ENCODE measurements at regions not wholly inside any gene's neighbourhood (a gene's known extent, or its start where the extent isn't known, plus 50 kb on each side); places are given as distances from the start of the nearest gene placed in this dataset.
"Not testable (repeated sequence)": the region's sequence is repeated elsewhere in the genome, so short reads cannot be mapped to it uniquely, and the experiment has no call there.

DNA sequence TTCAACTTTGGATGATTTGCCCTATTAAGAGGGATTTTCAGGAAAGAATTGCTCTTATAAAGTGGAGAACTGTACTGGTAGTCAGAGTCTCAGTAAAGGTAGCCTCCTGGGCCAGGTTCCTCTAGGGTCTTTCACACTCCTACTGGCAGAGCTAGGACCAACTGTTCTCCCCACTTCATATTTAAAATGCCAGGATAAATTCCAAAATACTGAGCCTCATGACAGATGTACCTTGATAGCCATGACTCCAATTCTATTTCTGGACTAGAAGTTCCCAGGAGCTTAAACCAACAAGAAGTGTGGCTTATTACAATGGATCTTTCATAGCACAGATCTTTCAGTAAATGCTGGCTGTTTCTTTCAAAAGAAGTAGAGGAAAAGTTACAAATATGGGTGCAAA is 126.5 kb downstream of the C12orf75 start:
- peak; percentile 41 for DNase-seq (ENCODE audit: low read depth)

DNA sequence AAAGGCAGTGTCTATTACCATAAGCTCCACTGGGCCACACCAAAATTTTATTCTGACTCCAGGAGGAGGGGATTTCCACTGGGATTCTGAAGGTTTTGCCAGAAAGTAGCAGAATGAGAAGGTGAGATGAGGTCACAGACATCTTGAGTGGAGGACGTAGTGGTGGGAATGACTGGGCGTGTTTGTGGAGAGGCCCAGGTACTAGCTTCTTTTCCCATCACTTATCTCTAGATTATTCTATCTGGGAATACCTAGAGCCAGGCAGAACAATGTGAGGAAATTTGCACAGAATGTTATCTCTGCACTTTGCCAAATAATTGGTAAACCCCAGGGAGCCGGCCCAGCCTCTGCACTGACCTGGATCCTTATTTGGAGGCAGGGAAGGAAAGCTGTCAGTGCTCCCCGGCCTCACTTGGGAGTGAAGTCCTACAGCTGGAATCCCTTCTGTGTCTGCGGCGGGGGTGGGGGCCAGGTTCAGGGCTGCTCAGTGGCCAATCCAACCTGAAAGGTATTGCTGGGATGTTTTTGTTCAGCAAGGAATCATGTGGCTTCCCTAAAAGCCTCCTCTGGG is 129.4 kb downstream of the C12orf75 start:
- DNase-seq (ENCODE audit: low read depth), result no peak

DNA sequence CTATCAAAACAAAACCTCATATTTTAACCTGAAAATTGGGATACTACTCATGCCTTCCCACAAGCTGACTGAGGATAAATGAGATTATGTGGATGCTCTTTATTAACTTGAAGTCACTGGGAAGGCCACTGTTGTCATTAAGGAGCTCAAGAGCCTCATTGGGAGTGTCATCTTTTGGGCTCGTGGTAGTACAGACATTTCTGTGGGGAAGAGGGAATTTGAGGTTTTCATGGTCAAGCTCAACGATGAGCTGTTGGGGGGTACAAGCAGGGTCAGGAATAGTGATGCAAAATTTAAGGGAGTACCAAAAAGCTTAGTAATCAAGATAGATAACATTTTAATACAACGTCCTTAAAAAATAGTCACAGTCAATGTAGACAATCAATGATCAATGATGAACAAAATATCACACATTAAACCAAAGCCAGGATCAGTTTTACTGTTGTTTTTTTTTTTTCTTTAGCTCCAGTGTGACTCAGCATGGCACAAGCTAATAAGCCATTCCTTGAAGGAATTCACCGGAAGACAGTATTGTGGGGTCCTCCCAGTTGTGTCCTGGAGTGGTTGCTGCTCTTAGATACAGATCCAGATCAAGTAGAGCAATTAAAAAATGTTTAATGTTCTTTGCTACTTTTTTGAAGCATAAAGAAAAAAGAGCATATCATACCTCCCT is 130.9 kb downstream of the C12orf75 start:
- DNase-seq (ENCODE audit: low read depth), result peak; percentile 82

DNA sequence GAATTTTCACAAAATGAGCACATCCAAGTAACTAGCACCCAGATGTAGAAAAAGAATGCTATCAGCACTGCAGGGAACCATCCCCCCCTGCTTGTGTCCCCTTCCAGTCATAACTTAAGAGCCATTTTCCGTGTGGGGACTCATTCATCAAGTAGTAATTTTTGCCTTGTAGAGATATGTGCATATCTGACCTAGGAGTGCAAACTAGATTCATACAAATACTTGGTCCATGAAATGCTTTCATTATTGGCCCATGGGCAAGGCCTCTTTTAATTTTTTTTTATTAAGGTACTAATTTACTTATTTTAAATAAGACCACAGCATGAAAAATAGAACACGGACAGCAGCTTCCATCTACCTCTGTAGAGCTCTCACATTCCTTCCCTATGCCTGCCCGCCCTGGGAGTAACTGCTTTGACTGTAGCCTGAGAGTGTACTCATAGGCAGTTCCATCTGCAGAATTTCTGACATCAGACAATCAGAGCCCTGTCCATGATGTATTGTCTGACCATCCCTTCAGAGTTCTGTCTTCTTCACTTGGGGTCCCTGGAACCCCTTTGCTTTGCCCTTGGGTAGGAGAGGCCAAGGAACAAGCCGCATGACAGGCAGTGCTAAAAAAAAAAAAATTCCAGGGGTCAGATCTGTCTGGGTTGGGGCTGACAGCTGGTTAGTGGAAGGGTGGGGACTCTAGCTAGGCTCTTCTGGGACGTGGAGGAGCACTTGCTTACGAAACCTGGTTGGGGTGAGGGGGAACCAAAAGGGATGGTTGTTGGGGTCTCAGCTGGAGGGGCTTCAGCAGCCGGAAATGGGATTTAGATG is 131.7 kb downstream of the C12orf75 start:
- no peak for DNase-seq (ENCODE audit: low read depth)

DNA sequence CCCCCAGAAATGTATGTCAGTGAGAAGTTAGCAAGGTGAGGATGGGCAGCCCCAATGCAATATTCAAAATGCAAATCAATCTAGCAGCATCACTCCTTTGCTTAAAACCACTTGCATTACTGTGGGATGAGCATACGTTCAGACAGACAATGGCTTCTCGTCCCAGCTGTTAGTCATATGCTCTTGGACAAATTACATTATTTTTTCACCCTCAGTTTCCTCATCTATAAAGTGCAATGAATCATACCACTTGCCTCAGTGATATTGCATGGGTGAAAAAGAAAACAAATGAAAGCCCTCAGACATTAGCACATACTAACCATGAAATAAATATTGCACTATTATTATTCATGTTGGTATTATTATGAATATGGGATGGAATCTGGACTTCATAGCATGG is 132.3 kb downstream of the C12orf75 start:
- DNase-seq (ENCODE audit: low read depth), result peak; percentile 85

DNA sequence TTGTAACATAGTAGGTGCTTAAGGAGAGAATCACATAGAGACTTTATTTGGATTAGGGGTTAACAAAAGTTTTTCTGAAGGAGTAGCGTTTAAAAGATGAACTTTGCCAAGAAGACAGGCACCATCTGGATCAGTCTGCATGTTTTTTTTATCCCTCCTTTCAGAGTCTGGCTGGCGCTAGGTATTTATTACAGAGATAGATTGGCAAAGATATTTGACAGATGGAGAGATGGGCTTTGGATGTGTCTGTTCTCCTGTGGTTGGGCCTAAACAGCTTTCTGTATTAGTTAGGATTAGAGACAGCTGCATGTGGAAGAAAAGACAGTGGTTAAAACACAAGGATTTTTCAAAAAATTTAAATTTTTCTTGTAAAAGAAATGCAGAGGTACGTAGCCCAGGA is 133.9 kb downstream of the C12orf75 start:
- no peak for DNase-seq (ENCODE audit: low read depth)

DNA sequence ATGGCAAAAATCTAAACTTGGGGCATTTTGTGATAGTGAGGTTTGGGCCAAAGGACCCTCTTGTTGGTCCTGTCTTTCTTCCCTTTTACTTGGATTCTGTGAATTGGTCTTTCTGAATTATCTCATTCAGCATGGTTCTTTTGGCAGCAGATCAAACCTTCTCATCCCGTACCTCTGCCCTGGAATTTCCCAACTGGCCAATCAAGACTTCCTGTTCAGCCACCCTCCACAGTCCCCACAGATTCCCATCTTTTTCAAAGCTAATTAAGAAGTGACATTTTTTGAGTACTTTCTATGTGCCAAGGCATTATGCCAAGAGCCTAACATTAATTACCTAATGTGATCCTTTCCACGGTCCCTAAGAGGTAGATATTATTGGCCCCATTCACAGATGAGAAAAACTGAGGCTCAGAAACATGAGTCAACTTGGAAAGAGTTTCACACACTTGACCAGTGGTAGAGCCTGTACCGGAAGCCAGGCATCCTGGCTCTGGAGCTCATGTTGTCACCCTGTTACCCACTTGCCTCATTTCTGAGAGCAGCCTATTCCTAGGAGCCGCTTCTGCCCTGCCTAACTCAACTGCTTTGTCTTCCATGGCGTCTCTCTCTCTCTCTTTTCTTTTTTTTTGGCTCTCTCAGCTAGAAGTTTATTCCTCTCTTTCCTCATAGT is 135.9 kb downstream of the C12orf75 start:
- DNase-seq (ENCODE audit: low read depth), result no peak

DNA sequence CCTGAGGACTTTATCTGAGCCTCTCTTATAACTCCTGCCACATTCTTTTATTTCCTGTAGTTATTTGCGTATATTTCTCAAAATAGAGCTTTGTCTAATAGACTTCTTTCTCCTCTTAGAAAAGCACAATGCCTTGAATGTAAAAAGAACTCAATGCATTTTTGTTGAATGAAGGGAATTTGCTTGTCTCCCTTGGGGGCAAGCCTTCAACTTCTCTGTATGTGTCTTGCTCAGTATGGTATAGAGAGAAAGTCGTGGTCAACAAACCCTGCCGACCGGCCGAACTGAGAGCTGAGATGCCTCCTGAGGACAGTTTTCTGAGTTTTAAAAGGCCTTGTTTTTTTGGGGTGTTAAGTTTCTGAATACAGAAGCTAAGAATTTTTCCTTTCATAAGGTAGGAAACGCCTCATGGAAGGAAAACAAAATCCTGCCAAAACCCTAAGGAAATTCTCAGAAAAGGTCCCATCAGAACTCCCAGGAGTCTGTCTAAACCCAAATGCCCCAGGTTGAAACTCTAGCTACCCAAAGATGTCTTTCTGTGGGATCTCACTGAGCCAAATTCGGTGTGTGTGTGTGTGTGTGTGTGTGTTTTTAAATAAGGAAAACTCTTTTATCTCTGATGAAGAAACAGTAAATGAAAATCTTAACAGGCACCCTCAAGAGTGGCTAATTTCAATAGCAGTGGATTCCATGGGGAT is 136.6 kb downstream of the C12orf75 start:
- DNase-seq (ENCODE audit: low read depth), result no peak

DNA sequence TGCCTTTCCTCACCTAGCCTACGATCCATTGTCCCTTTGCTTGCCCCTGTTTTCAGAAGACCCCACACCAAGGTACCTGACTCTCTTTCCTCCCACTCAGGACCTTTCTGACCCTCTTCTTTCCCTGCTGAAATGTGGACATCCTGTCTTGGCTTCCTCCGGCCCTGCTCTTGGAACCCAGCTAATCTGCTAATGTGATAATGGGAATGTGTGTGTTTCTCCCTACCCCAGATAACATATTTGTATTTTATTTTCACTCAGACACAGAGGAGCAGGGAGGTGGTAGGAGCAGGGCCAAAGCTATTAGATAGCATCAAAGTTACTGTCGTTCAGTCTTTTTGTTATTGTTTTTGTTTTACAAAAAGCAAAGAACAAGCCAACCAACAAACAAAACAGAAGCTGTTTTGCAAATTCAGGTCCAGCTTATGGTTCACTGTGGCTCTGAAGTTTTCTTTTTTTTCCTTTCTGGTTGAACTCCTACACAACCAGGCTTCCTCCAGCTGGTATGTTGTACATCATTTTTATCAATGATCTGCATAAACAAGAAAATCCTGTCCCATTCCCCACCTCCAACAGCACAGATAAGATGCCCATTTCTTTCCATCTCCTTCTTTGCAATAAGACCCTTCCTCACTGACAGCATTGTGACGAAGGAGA is 137.3 kb downstream of the C12orf75 start:
- DNase-seq (ENCODE audit: low read depth), result no peak

DNA sequence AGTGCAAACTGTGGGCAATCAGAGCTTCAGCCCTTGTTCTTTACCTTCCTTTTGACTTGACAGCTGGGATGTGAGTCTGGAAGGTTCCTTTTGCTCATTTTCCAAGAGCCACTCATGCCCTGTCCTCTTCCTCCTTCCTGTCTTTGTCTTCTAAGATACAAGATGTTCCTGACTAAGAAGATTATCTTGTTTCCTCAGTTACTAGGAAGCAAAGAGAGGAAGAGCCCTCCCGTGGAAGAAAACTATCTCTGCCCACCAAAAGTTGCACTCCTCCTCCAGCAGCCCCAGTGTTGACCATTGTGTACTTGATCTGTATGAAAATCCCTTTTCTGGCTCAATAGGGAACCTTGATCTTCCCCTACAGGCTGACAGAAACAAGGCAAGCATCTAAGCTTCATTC is 138.0 kb downstream of the C12orf75 start:
- DNase-seq (ENCODE audit: low read depth), result no peak

DNA sequence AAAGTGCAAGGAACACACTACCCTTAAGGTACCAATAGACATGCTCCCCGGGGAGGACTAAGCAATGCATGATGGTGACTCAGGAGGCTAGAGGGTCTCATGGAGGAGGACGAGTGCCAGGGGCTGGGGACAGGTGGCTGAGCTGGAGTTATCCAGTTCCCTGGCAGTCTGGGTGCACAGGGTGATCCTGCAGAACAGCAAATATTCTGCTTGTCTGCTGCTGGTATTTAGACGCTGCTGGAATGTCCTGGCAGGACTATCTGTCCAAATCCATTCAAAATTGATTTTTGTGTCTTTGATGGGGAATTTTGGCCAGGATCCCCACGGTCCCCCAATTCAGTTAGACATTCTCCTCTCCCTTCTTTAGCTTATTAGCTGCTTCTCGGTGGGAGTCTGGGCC is 138.7 kb downstream of the C12orf75 start:
- no peak for DNase-seq (ENCODE audit: low read depth)

DNA sequence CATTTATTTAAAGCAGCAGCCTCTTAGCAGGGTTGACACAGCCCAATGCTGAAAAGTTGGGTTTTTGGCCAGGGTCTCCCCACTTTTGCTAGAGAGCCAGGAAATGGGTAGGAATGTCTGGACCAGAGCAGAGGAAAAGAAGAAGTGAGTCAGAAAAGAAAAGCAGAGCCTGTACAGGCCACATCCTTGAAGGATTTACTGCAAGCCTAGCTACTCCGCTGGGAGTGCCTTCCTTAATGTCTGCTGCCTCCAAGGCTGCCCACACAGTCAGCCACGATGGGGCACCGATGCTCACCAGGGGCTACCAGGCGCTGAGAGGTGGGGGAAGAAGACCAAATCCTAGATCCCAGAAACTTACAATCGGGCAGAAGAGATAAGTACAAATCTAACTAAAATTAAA is 139.2 kb downstream of the C12orf75 start:
- peak; percentile 32 for DNase-seq (ENCODE audit: low read depth)

DNA sequence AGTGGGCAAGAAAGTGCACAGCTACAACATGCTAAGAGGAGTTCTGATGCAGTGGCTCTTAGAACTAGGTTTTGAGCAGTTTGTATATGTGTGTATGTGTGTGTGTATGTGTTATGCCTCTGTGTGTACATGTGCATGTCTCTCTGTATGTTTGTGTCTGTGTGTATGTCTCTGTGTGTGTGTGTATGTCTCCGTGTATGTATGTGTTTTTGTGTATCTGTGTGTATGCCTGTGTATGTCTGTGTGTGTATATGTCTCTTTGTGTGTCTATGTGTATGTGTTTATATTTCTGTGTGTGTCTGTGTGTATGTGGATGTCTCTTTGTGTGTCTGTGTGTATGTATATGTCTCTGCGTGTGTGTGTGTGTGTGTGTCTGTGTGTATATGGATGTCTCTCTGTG is 139.6 kb downstream of the C12orf75 start:
- no peak for DNase-seq (ENCODE audit: low read depth)

DNA sequence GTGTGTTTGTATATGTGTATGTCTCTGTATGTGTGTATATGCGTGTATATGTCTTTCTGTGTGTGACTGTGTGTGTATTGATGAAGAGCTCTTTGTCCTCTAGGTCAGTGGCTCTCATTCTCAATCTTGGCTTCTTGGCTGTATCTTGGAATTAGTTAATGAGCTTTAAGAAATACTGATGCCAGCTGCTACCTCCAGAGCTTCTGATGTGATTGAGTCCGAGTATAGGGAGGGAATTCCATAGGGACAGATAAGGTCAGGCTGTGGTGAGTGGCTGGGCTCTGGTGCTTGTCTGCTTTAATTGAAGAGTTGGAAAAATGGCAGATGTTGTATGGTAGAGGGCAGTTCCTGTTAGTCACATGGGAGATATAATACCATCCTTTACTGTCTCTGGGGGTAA is 140.1 kb downstream of the C12orf75 start:
- DNase-seq (ENCODE audit: low read depth), result no peak

DNA sequence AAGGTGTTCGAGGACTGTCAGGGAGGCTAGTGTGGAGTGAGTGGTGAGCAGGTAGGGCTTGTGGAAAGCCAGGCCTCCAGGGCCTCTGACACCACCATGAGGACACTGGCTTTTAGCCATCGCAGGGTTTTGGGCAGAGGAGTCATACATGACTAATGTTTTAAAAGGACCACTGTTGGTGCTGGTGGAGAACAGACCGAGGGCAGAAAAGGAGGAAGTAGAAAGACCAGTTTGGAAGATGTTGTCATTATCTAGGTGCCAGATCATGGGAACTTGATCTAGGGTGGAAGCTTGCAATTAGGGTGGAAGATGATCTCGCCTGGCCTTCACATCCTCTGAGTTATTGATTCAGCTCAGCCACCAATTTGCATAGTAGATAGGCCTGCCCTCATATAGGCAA is 144.2 kb downstream of the C12orf75 start:
- peak; percentile 77 for DNase-seq (ENCODE audit: low read depth)

DNA sequence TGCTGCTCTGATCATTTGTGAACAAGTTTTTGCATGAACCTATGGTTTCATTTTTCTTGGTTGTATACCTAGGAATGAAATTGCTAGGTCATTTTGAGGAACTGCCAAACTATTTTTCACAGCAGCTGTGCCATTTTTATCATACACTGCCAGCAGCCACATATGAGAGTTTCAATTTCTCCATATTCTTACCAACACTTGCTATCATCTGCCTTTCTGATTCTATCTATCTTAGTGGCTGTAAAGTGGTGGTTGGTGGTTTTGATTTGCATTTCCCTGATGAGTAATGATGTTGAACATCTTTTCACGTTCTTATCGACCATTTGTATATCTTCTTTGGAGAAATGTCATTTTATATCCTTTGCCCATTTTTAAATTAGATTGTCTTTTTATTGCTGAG is 146.1 kb downstream of the C12orf75 start:
- no peak for DNase-seq (ENCODE audit: low read depth)

DNA sequence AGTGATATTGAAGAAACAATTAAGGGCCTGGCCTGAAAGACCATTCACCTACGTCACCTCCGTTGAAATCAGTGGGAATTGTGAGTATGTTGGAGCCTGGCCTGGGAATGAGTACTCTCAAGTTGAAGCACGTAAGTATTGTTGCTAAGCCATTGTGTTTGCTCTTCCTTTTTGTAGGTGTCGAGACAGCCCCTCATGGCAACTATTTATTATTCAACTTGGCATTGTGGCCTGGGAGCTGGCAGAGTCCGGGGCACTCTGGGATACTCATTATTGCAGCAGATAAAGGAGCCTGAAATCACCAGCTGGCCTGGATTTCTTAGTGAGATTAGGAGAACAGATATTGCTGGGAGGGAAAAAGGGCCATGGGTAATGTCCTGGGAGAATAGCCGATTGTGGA is 147.4 kb downstream of the C12orf75 start:
- DNase-seq (ENCODE audit: low read depth), result no peak

DNA sequence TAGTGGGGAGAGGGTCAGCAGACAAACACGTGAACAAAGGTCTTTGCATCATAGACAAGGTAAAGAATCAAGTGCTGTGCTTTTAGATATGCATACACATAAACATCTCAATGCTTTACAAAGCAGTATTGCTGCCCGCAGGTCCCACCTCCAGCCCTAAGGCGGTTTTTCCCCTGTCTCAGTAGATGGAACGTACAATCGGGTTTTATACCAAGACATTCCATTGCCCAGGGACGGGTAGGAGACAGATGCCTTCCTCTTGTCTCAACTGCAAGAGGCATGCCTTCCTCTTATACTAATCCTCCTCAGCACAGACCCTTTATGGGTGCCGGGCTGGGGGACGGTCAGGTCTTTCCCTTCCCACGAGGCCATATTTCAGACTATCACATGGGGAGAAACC is 148.3 kb downstream of the C12orf75 start:
- DNase-seq (ENCODE audit: low read depth), result not testable (repeated sequence)

DNA sequence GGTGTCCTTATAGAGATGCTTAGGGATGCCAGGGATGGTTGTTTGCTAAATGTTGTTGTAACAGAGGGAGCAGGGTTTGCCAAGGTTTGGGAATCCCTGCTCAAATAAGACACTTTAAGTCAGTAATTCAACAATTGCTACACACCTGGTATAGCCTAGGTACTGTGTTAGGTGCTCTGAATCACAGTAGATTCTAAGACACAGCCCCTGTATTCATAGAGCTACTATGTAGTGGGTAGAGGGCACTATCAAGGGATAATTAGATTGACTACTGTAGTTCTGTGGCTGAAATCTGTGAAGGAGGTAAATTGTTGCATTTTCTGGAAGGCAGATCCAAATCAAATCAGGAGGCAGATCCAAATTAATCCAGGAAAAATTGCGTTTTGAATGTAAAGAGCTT is 149.2 kb downstream of the C12orf75 start:
- no peak for DNase-seq (ENCODE audit: low read depth)

DNA sequence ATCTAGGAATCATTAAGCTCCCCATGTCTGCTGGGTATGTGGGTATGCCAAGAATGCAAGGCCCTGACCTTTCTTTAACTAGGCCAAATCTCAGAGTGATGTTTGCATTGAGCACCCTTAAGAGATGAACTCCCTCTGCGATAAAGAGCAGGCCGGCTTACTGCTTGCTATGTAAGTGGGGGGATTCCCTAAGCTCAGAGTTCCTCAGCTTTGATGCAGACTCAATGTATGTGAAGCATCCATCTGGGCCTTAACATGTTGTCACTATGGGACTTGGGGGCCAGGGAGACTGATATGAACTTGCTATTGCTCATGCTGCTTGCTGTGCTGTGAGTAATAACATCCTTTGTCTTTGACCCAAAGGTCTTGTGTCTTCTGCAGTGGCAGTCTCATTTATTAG is 149.7 kb downstream of the C12orf75 start:
- peak; percentile 73 for DNase-seq (ENCODE audit: low read depth)

DNA sequence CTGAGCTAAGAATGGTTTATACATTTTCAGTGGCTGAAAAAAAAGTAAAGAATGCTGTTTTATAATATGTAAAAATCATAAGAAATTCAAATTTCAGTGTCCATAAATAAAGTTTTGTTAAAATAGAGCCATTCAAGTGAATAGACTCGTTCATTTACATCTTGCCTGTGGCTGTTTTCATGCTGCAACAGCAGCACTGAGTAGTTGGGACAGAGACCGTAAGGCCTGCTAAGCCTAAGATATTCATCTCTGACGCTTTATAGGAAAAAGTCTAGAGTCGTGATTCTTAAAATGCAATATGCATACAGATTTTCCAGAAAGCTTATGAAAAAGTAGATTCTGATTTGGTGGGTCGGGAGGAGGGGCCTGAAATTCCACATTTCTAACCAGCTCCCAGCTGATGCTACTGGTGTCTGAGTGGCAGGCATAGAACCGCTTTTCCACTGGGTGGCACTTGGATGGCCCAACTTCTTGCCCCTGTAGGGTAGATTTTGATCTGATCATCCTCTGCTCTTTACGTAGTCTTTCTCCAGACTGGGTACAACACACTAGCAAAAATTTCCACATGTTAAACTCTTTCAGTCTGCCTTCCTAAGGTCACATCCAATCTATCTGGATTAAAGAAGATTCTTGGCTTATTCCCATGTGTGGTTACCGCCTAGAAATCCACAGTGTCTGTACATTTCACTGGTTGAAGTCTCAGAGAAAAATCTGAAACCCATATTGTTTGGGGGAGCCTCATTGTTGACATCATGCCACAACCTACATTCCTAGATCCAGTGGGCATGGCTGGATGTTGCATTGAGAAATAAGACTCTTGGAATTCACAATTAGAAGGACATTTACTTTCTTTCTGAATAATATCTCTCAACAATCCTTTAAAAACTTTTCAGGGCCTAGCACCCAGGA is 151.2 kb downstream of the C12orf75 start:
- DNase-seq (ENCODE audit: low read depth), result no peak
